HFFc6 (cell line): ENCODE measurements at regions not wholly inside any gene's neighbourhood (a gene's known extent, or its start where the extent isn't known, plus 50 kb on each side); places are given as distances from the start of the nearest gene placed in this dataset.

Source experiments
- DNase-seq: peaks from one replicate; pipeline ENCODE4 v3.0.0-alpha.2; 2018
- H3K27ac Mint-ChIP-seq: 2 replicates; pipeline ENCODE4 v1.8.0; 2020; ENCODE audit warnings: mild to moderate bottlenecking, mixed read lengths
- H3K27me3 Mint-ChIP-seq: 2 replicates; pipeline ENCODE4 v1.8.0; 2021; ENCODE audit warnings: mild to moderate bottlenecking, moderate library complexity, mixed read lengths; ENCODE audit not compliant: insufficient read depth
- H3K36me3 Mint-ChIP-seq: 2 replicates; pipeline ENCODE4 v1.8.0; 2021; ENCODE audit warnings: low read depth, mixed read lengths
- H3K4me1 Mint-ChIP-seq: 2 replicates; pipeline ENCODE4 v1.8.0; 2020; ENCODE audit warnings: low read depth, mixed read lengths
- H3K4me3 Mint-ChIP-seq: 2 replicates; pipeline ENCODE4 v1.8.0; 2020; ENCODE audit warnings: mild to moderate bottlenecking, moderate library complexity, mixed read lengths
- H3K9me3 Mint-ChIP-seq: 2 replicates; pipeline ENCODE4 v1.8.0; 2020; ENCODE audit warnings: mild to moderate bottlenecking, mixed read lengths
- CTCF ChIP-seq: fragments of 200-600 bp; sonication (generic); IDR thresholded peaks from 2 replicates; pipeline ENCODE4 v1.5.0; 2021; ENCODE audit warnings: antibody characterized with exemption, mild to moderate bottlenecking

- no peak for DNase-seq
- TF ChIP-seq CTCF, result no peak
- Mint-ChIP-seq H3K27ac (no peak overlapping the region), H3K4me1 (no peaks in the 10 kb centered on the region), H3K4me3 (no peak overlapping the region), H3K9me3 (peaks cover 14% of the 10 kb centered on the region), H3K36me3 (no peaks in the 10 kb centered on the region), H3K27me3 (no peaks in the 10 kb centered on the region; the same call in 1 of the 2 replicates)
Measured at GRCh38 chr2:129758784-129759471, 220.5 kb upstream of the RAB6C start.

DNA sequence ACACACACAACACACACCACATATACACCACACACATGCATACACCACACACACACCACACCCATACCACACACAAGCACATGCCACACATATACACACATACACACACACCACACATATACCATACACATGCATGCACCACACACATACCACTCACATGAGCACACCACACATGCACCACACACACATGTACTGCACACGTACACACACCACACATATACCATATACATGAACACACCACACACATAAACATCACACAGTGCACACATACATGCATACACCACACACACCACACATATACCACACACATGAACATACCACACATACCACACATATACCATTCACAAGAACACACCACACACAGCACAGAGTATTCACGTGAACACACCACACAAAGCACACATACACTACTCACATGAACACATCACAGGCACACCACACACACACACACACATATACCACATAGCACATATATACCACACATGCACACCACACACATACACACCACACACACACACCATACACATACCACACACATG lies 219.9 kb upstream of the RAB6C start:
- no peak for TF ChIP-seq CTCF
- no peak overlapping the region for H3K4me3 Mint-ChIP-seq
- no peaks in the 10 kb centered on the region for H3K36me3 Mint-ChIP-seq
- H3K4me1 Mint-ChIP-seq, result no peaks in the 10 kb centered on the region
- H3K9me3 Mint-ChIP-seq, result peaks cover 20% of the 10 kb centered on the region
- H3K27me3 Mint-ChIP-seq, result no peaks in the 10 kb centered on the region; the same call in 1 of the 2 replicates
- H3K27ac Mint-ChIP-seq, result no peak overlapping the region
- no peak for DNase-seq

DNA sequence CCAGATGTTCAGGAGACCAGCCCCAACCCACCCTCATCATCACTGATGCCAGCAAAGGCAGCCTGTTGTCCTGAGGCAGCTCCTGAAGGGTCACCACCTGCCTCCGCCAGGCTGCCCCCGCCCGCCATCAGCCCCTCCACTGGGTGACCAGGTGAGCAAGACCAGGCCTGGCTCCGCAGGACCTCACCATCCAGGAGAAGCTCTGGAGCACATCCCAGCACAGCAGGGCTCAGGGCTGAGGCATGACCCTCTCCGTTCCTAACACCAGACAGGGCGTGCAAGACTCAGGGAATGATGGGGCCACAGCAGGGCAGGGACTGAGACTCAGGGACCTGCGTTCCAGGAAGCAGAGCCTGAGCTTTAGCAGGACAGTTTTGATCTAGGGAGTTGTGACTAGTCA lies 218.8 kb upstream of the RAB6C start:
- peaks cover 26% of the 10 kb centered on the region for H3K9me3 Mint-ChIP-seq
- H3K27me3 Mint-ChIP-seq, result no peaks in the 10 kb centered on the region; the same call in 1 of the 2 replicates
- no peak for DNase-seq
- no peaks in the 10 kb centered on the region for H3K4me1 Mint-ChIP-seq
- no peak overlapping the region for H3K4me3 Mint-ChIP-seq
- no peak overlapping the region for H3K27ac Mint-ChIP-seq
- no peak for TF ChIP-seq CTCF
- H3K36me3 Mint-ChIP-seq, result no peaks in the 10 kb centered on the region

GRCh38 chr2:129761569-129762021 lies 217.9 kb upstream of the RAB6C start:
- H3K4me1 Mint-ChIP-seq, result no peaks in the 10 kb centered on the region
- no peak for TF ChIP-seq CTCF
- no peak overlapping the region for H3K4me3 Mint-ChIP-seq
- peaks cover 27% of the 10 kb centered on the region for H3K9me3 Mint-ChIP-seq
- DNase-seq, result no peak
- H3K27me3 Mint-ChIP-seq, result no peaks in the 10 kb centered on the region
- H3K27ac Mint-ChIP-seq, result no peak overlapping the region
- no peaks in the 10 kb centered on the region for H3K36me3 Mint-ChIP-seq

DNA sequence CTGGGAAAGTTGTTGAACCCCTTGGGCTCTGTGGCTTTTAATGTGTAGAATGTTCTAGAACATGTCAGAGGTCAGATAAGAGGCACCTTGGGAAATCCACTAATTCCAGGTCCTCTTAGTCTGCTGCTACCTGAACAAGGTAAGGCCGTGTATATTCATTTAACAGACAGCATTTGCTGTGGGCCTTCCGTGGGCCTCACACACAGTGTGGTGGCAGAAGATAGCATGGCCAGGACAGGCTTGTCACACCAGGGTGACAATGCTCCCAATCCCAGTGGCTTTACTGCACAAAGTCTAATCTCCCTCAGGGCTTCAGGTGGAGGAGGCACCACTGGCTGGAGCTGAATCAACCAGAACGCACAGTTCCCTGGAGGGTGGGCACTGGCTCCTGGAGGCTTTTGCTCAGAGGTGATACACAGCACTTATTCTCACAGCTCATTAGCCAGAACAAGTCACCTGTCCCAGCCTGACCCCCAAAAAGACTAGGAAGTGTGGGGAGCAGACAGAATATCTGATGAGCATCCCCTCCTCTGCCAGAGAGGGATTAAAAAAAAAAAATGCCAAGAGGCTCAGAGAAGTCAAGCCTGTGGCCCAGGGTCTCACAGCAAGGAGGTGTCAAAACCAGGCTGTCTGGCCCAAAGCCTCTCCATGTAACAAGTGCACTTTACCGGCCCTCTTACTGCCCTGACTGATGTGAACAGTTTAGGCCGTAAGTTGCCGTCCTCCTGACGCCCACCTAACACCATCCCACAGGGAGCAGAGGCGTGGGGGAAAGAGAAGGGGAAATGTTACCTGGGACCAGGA lies 216.9 kb upstream of the RAB6C start:
- H3K36me3 Mint-ChIP-seq, result no peaks in the 10 kb centered on the region
- H3K9me3 Mint-ChIP-seq, result peaks cover 36% of the 10 kb centered on the region
- TF ChIP-seq CTCF, result no peak
- no peak overlapping the region for H3K4me3 Mint-ChIP-seq
- H3K27ac Mint-ChIP-seq, result no peak overlapping the region
- DNase-seq, result no peak
- H3K4me1 Mint-ChIP-seq, result no peaks in the 10 kb centered on the region
- no peaks in the 10 kb centered on the region for H3K27me3 Mint-ChIP-seq
